ENCODE measurements at regions not wholly inside any gene's neighbourhood (a gene's known extent, or its start where the extent isn't known, plus 50 kb on each side); places are given as distances from the start of the nearest gene placed in this dataset.
"Not testable (repeated sequence)": the region's sequence is repeated elsewhere in the genome, so short reads cannot be mapped to it uniquely, and the experiment has no call there.

GRCh38 chr2:84223191-84223590, 235.9 kb downstream of the SUCLG1 start:
- Histone ChIP-seq H4K20me1 (ENCODE audit: insufficient read depth, poor library complexity, severe bottlenecking) (no peaks in the 10 kb centered on the region), H3K4me3 (no peak overlapping the region), H3K4me2 (no peak overlapping the region), H3K27me3 (no peaks in the 10 kb centered on the region), H3K4me1 (ENCODE audit: insufficient read depth) (no peaks in the 10 kb centered on the region), H3K27ac (no peak overlapping the region), H3K9me2 (replicated peaks; ENCODE audit: insufficient read depth) (no peaks in the 10 kb centered on the region), H3K9me3 (ENCODE audit: low read depth) (no peaks in the 10 kb centered on the region), H3K79me2 (no peaks in the 10 kb centered on the region), H3K36me3 (replicated peaks; ENCODE audit: insufficient read depth, low read depth) (no peaks in the 10 kb centered on the region), H2AFZ (no peak overlapping the region)
- 81% methylated on average over 2 of the region's 2 CpGs for WGBS (ENCODE audit: low lambda C conversion rate, missing lambda C conversion rate)
- no peak for TF ChIP-seq EZH2phosphoT487 (IDR thresholded peaks at IDR 0.05; ENCODE audit: low read depth, severe bottlenecking, unreplicated experiment)
- TF ChIP-seq CTCF (IDR thresholded peaks at IDR 0.05; ENCODE audit: poor library complexity) = no peak
- TF ChIP-seq EZH2 (IDR thresholded peaks at IDR 0.05; ENCODE audit: borderline replicate concordance) = no peak
- DNase-seq (ENCODE audit: low spot score) = no peak

GRCh38 chr2:84221102-84221501, 238.0 kb downstream of the SUCLG1 start:
- not testable (repeated sequence) for H3K4me2 ChIP-seq; DNase-seq (ENCODE audit: low spot score); H3K27ac ChIP-seq; H3K4me1 ChIP-seq (ENCODE audit: insufficient read depth); H3K9me3 ChIP-seq (ENCODE audit: low read depth); H3K27me3 ChIP-seq; H3K36me3 ChIP-seq (replicated peaks; ENCODE audit: insufficient read depth, low read depth); H3K9me2 ChIP-seq (replicated peaks; ENCODE audit: insufficient read depth); H3K4me3 ChIP-seq; H4K20me1 ChIP-seq (ENCODE audit: insufficient read depth, poor library complexity, severe bottlenecking); H2AFZ ChIP-seq; H3K79me2 ChIP-seq
- 92% methylated on average over 2 of the region's 2 CpGs for WGBS (ENCODE audit: low lambda C conversion rate, missing lambda C conversion rate)

GRCh38 chr2:84217456-84217855, 241.6 kb downstream of the SUCLG1 start:
- WGBS (ENCODE audit: low lambda C conversion rate, missing lambda C conversion rate) = 88% methylated on average over 7 of the region's 7 CpGs
- Histone ChIP-seq H3K9me3 (ENCODE audit: low read depth) (no peaks in the 10 kb centered on the region), H3K27ac (no peak overlapping the region), H3K79me2 (no peaks in the 10 kb centered on the region), H3K4me1 (ENCODE audit: insufficient read depth) (no peaks in the 10 kb centered on the region), H3K27me3 (no peaks in the 10 kb centered on the region), H3K4me3 (no peak overlapping the region), H4K20me1 (ENCODE audit: insufficient read depth, poor library complexity, severe bottlenecking) (no peaks in the 10 kb centered on the region), H3K4me2 (no peak overlapping the region), H3K9me2 (replicated peaks; ENCODE audit: insufficient read depth) (no peaks in the 10 kb centered on the region), H3K36me3 (replicated peaks; ENCODE audit: insufficient read depth, low read depth) (no peaks in the 10 kb centered on the region), H2AFZ (no peak overlapping the region)
- no peak for TF ChIP-seq EZH2 (IDR thresholded peaks at IDR 0.05; ENCODE audit: borderline replicate concordance)
- no peak for TF ChIP-seq EZH2phosphoT487 (IDR thresholded peaks at IDR 0.05; ENCODE audit: low read depth, severe bottlenecking, unreplicated experiment)
- TF ChIP-seq CTCF (IDR thresholded peaks at IDR 0.05; ENCODE audit: poor library complexity) = no peak
- no peak for DNase-seq (ENCODE audit: low spot score)

- Histone ChIP-seq H3K4me2 (no peak overlapping the region), H3K36me3 (replicated peaks; ENCODE audit: insufficient read depth, low read depth) (no peaks in the 10 kb centered on the region), H3K9me2 (replicated peaks; ENCODE audit: insufficient read depth) (no peaks in the 10 kb centered on the region), H4K20me1 (ENCODE audit: insufficient read depth, poor library complexity, severe bottlenecking) (no peaks in the 10 kb centered on the region), H3K27me3 (no peaks in the 10 kb centered on the region), H3K79me2 (no peaks in the 10 kb centered on the region), H3K4me1 (ENCODE audit: insufficient read depth) (no peaks in the 10 kb centered on the region), H3K4me3 (no peak overlapping the region), H3K27ac (no peak overlapping the region), H3K9me3 (ENCODE audit: low read depth) (no peaks in the 10 kb centered on the region), H2AFZ (no peak overlapping the region)
- TF ChIP-seq CTCF (IDR thresholded peaks at IDR 0.05; ENCODE audit: poor library complexity) = no peak
- TF ChIP-seq EZH2 (IDR thresholded peaks at IDR 0.05; ENCODE audit: borderline replicate concordance) = no peak
- no peak for TF ChIP-seq EZH2phosphoT487 (IDR thresholded peaks at IDR 0.05; ENCODE audit: low read depth, severe bottlenecking, unreplicated experiment)
- no peak for DNase-seq (ENCODE audit: low spot score)
- 64% methylated on average over 3 of the region's 3 CpGs for WGBS (ENCODE audit: low lambda C conversion rate, missing lambda C conversion rate)
These were observed 244.6 kb downstream of the SUCLG1 start for GRCh38 chr2:84214455-84214854.
